ENCODE measurements at regions not wholly inside any gene's neighbourhood (a gene's known extent, or its start where the extent isn't known, plus 50 kb on each side); places are given as distances from the start of the nearest gene placed in this dataset.

- TF ChIP-seq CTCF (IDR thresholded peaks at IDR 0.05) = no peak
These were observed 229.6 kb downstream of the ZIC5 start for GRCh38 chr13:99741960-99742359.

GRCh38 chr13:99740251-99740979 is 231.2 kb downstream of the ZIC5 start:
- no peak for TF ChIP-seq CTCF (IDR thresholded peaks at IDR 0.05)

GRCh38 chr13:99738626-99739025 is 232.9 kb downstream of the ZIC5 start:
- no peak for TF ChIP-seq CTCF (IDR thresholded peaks at IDR 0.05)

- no peak for TF ChIP-seq CTCF (IDR thresholded peaks at IDR 0.05)
These were observed 233.9 kb downstream of the ZIC5 start for GRCh38 chr13:99737481-99738245.

GRCh38 chr13:99736541-99736940 is 235.0 kb downstream of the ZIC5 start:
- TF ChIP-seq CTCF (IDR thresholded peaks at IDR 0.05) = no peak

GRCh38 chr13:99734013-99734693 is 232.9 kb downstream of the TM9SF2 start:
- no peak for TF ChIP-seq CTCF (IDR thresholded peaks at IDR 0.05)

GRCh38 chr13:99733346-99733745 is 232.1 kb downstream of the TM9SF2 start:
- no peak for TF ChIP-seq CTCF (IDR thresholded peaks at IDR 0.05)
